GM23338 (cell line): ENCODE measurements at regions not wholly inside any gene's neighbourhood (a gene's known extent, or its start where the extent isn't known, plus 50 kb on each side); places are given as distances from the start of the nearest gene placed in this dataset.

Source experiments
- CREB1 ChIP-seq: fragments of 250-450 bp; sonication (Bioruptor Pico); IDR thresholded peaks from 2 replicates; pipeline ENCODE4 v1.5.0; 2020; ENCODE audit warnings: low read depth, mild to moderate bottlenecking, moderate library complexity
- CTCF ChIP-seq, 2 experiments: fragments of 200-600 bp in 1 of 2; sonication (generic) in 1 of 2; conservative IDR thresholded peaks; 2 replicates each; pipeline versions ENCODE4 v1.5.1 to v1.6.1; 2016 to 2017; ENCODE audit warnings: antibody characterized with exemption in 2 of 2, low read depth in 2 of 2, mild to moderate bottlenecking in 2 of 2, moderate library complexity in 1 of 2
- ETS1 ChIP-seq: IDR thresholded peaks from 2 replicates; pipeline ENCODE4 v1.6.1; 2016; ENCODE audit warnings: antibody characterized with exemption
- EZH2 ChIP-seq: fragments of 200-600 bp; sonication (generic); IDR thresholded peaks from one replicate; pipeline ENCODE4 v1.8.0; 2017; ENCODE audit warnings: antibody characterized with exemption, mild to moderate bottlenecking, low read depth; ENCODE audit not compliant: unreplicated experiment
- EZH2phosphoT487 ChIP-seq: fragments of 200-600 bp; sonication (generic); IDR thresholded peaks from one replicate; pipeline ENCODE4 v1.8.1; 2018; ENCODE audit warnings: antibody characterized with exemption; ENCODE audit not compliant: unreplicated experiment
- JUNB ChIP-seq: IDR thresholded peaks from one replicate; pipeline ENCODE4 v1.6.1; 2016; ENCODE audit warnings: antibody characterized with exemption; ENCODE audit not compliant: unreplicated experiment
- POLR2AphosphoS5 ChIP-seq: IDR thresholded peaks from 2 replicates; pipeline ENCODE4 v1.6.1; 2016; ENCODE audit warnings: antibody characterized with exemption, low read depth
- ZNF114 ChIP-seq: fragments of 250-450 bp; sonication (Bioruptor Pico); IDR thresholded peaks from 2 replicates; pipeline ENCODE4 v1.5.0; 2020; ENCODE audit warnings: mild to moderate bottlenecking, moderate library complexity

GRCh38 chr10:62885684-62886461, 69.7 kb upstream of the EGR2 start:
- TF ChIP-seq CTCF (conservative IDR thresholded peaks at IDR 0.05; ENCODE audit: low read depth in 2 of 2) (no peak), POLR2AphosphoS5 (no peak), EZH2phosphoT487 (no peak), ZNF114 (CRISPR knock-in tag) (no peak), EZH2 (no peak), ETS1 (no peak), CREB1 (CRISPR knock-in tag) (no peak), JUNB (no peak)
